Hematopoietic multipotent progenitor cell treated with erythropoietin and hydrocortisone succinate and interleukin-3 and kit ligand, for 4 days (in vitro differentiated cells): ENCODE measurements at regions not wholly inside any gene's neighbourhood (a gene's known extent, or its start where the extent isn't known, plus 50 kb on each side); places are given as distances from the start of the nearest gene placed in this dataset.
A peak's percentile ranks its signal among the peaks of the same experiment; 100 is the strongest.
"Not testable (repeated sequence)": the region's sequence is repeated elsewhere in the genome, so short reads cannot be mapped to it uniquely, and the experiment has no call there.

ENCODE experiments used
- DNase-seq: peaks from one replicate; pipeline ENCODE4 v3.0.0-alpha.2; 2015

DNA sequence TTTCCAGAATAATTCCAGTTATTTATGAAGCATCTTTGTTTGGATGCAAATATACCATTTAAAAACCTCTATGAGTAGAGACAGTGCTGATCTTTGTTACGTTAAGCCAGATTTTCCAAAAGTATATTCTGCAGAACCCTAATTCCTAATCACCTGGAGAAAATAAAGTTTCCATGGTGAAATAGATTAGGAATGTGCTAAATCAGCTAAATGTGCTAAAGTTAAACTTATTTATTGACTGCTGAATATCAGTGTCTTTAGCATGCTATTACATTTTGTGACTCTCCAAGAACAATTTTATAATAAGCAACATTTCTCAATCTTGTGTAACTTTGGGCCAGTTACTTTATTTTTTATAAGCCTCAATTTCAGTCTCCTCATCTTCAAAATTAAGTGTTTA is 196.3 kb upstream of the NFIA start:
- no peak for DNase-seq

DNA sequence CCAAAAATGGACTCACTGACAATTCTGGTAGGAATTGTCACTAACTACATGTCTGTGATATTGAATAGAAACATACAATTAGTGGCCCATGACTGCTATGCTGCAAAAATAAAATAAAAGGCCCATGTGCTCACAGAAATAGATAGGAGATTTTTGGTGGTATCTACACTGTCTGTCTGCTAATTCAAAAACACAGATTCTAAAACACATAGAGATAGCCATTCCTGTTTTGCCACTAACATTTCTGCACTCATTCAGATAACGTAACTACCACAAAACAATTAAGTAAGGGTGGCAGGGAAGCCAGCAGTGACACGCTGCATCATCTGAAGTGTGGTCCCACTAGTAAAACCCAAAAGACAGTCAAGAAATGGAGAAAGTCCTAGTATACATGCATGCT is 202.2 kb upstream of the NFIA start:
- DNase-seq, result peak; percentile 21

DNA sequence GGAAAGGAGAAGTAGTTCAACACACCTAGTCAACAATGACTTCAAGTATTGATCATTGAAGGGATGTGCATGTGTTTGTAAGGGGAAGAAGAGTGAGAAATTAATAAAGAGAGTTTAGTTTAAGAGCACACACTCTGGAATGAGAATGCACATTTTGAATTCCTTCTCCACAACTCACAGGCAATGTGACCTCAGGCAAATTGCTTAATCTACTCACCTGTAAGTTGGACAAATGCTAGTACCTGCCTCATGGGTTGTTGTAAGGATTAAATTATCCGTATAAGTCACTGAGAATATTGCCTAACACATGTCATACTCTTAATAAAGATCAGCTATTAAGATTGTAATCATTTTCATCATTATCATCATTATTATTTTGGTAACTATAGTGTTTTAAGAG is 204.0 kb upstream of the NFIA start:
- DNase-seq, result no peak

DNA sequence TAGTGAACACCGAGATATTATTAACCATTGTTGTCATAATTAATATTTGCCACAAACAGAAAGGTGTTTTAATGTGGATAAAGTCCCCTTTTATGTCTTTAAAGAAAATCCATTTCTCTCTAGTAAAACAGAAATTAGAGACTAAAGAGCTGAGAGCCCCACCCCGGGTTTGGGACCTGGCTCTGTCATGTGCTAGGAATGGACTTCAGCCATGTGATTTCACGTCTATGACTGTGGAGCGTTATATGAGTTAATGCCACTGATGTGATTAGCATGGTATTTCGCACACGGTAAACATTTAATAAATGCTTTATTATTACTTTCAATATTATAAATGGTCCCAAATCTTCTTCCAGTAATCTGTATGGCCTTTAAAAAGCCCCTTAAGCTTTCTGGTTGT is 205.0 kb upstream of the NFIA start:
- DNase-seq, result no peak

DNA sequence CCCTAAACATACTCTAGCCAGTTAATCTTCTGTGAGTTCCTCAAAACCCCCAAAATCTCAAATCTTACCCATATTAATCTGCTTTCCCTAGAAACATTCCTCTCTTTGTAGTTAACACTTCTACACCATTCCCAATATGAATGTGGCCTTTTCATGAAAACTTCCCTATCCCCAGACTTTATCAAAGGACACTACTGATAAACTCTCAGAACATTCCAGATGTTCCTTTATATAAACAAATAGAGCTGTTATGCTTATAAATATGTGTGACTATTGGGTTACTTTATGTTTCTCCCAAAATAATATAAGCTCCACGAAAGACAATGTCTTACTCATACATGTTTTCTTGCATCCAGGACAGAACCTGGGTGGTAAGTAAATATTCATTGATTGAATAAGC is 205.4 kb upstream of the NFIA start:
- DNase-seq, result no peak

DNA sequence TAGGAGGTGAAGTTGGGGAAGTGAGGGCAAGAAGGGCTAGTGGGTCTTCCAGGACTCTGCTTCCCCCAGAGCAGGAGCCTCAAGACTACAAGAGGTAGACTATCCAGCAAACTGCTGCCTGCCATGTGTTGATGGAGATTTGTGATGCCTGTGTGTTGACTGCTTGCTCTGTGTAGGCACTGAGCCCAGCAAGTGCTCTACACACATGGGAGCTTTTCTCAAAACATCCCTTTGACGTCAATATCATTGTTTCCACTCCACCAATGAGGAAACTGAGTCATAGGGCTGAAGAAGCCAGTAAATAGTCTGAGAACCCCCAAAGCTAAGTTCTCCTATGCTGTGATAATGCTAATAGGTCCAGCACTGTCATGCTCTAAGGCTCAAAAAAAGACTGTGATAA is 207.2 kb upstream of the NFIA start:
- no peak for DNase-seq

DNA sequence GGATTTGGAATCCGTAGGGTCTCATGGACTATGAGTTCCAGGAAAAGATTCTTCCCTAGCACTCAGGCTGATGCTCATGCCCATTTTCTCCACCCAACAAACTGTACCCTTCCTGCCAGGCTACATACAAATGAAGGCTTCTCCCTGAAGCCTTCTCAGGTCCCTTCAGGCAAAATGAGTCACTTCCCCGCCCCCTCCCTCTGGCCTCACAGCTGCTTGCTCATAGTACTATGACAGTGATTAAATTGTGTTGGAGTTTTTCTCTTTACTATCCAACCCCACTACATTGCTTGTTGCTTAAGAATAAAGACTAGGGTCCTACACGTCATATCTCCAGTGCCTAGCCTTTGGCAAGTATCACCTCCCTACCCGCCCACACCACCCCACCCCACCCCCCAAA is 207.6 kb upstream of the NFIA start:
- DNase-seq, result peak; percentile 30

DNA sequence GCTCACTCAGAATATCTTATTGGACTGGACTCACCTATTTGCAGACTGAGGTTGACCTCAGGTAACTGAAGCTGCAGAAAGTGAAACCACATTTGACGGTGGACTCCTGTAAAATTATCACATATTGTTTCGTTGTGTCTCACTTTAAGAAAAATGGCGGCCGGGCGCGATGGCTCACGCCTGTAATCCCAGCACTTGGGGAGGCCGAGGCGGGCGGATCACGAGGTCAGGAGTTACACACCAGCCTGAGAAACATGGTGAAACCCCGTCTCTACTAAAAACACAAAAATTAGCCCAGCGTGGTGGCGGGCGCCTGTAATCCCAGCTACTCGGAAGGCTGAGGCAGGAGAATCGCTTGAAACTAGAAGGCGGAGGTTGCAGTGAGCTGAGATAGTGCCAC is 209.0 kb upstream of the NFIA start:
- DNase-seq, result not testable (repeated sequence)

DNA sequence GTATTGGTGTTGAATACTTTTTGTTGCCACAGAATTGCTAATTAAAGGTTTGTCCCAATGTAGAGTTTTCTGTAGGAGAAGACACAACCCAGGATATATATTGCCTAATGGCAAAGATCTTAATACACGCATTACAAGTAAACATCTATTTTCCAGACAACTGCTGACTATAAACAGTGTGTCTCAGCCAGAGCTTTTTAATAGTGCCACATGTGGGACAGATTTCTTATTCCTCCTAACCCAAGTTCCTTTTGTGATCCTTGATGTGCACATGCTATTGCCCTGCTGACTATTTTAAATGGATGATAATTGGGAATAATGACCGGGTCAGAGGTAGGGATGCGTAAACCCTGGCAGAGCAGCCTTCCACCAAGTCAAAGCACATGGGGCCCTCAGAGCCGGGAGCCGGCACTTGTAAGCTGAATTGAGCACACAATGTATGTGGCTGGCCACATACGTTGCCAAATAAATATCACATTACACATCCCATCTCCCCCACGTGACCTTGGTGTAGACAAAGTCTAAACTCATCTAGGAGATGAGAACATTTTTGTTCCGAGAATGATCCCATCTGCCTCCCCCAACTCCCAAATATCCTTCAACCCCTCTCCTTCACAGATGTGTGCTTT is 209.8 kb upstream of the NFIA start:
- no peak for DNase-seq

DNA sequence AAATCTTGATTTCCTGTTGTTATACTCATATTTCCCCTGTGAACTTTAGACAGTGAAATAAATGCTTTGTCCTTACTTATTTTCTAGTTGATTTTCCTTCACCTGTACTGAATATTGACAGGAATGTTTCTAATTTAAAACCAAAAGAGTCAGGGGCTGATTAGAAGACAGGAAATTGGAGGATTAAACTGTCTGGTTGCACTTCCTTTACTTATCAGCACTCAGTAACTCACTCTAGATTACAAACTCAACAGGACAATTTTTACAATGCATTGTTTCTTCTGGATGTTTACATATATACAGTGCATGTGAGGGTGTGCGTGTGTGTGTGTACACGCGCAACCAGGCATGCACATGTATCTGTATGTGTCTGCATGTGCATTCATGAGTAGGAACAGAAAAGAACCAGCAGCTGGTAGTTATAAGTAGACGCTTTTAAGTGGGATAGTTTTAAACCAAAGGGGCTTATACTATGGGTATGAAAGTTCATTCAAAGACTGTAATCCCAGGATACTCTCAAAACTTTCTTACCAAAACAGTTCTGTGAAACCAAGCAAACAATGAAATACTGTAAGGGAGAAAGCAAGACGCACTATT is 212.0 kb upstream of the NFIA start:
- DNase-seq, result no peak

DNA sequence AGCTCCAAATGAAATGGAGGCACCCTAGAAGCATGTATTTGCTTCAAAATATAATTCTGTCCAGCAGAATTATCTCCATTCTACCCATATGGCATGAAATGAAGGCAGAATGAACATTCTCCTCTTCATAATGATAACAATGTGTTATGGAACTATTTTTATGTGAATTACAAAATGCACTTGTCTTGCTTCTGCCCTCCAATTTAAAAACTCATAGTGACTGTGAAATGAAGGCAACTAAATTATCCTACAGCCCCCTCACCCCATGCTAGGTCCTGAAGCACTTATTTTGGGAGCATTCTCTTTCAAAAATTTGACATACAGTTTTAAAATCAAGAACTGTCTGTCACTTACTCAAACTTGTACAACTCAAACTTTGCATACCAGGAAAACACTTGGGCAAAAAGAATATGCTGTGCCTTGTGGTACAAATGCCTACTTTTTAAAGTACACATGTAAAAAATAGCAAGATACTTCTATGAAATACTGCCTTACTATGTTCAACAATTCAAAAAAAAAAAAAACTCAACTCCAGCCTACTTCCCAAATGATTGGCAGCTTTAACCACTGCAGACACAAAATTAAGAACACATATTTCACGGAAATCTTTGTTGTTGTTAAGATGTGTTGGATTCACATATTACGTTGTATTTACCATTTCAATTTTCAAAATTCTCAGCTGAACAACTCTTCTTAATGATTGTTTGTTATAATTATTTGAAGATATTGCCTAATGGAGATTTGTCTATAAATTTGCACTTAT is 213.3 kb upstream of the NFIA start:
- DNase-seq, result no peak

DNA sequence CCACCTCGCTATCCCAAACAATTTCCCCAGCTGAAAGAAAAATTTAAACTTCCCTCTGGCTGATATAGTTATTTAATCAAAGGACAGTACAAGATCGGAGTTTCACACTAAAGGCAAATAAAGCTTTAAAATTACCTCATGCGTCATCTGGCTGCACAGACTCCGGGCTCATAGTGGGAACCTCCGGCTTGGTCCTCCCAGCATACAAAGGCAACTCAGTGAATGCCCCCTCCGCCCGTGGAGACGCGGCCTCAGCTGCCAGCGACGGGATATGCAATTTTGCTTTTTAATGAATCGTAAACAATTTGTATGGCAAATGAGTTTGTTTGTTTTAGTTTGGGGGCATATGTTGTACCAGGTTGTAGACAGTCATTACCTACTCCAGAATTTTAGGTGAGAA is 214.6 kb upstream of the NFIA start:
- no peak for DNase-seq

DNA sequence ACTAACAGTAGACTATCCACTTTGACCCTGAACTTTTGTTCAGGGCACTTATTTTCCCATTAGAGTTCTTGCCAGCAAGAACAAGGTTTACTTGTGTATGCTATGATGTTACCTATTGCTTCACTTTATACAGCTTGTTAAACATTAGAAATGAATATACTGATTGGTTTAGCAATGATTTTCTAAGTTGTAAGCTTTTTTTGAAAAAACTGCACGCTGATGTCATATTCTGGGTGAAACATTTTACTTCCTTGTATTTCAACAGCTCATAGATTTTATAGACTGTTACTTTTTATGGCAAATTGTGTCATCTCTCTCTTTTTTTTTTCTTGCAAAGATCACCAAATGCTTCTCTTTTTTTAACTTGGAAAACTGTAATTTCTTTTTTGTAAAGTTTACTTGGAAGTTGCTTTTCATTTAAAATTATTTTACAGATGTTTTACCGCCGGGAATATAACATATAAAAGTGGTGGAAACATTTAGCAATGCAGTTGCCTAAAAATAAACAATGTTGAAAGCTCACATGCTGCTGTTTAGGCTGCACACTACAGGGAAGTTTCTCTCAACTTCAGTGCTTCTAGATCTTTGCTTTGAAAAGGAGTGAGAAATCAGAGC is 215.3 kb upstream of the NFIA start:
- DNase-seq, result peak; percentile 21

DNA sequence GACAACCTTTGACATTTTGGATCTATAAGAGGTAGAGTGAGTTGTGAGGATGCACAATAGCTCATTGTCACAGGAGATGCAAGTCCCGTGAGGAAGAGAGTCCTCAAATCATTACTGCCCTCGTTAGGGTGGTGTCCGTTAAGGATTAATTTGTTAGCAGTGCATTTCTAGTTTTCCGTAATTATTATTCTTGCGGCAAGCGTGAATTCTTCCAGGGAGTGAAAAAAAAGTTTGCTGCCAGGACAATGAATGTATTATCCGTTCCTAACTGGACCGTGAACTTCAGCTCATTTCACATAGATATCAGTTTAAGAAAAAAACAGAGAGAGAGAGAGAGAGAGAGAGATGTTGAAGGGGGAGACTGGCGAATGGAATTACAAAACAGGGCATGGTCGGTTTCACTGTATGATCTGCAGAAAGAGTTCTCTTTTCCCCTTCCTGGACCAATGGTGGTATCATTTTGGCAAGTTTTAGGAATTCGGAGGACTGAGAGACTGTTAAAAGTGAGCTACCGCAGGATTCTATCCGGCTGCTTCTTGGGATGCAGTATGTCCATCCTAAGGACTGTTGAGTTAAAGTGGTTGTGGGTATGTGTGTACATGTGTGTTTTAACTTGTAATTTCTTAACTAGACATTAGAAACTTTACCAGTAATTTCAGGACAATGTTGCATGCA is 216.0 kb upstream of the NFIA start:
- no peak for DNase-seq

DNA sequence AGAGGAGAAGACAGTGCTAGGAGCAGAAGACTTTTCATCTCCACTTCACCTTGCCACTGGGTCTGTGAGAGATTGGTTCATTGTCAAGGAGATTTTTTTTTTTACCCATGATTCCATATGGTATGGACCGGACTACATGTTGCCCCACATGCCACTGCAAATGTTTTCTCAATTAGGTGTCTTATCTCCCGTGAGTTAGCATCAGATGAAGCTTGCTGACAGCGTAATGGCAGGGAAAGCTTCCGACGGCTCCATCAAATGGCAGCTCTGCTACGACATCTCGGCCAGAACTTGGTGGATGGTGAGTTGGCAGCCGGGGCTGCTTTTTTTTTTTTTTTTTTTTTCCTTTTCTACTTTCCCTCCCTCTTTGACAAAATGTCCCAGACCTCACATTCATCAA is 217.2 kb upstream of the NFIA start:
- DNase-seq, result no peak

DNA sequence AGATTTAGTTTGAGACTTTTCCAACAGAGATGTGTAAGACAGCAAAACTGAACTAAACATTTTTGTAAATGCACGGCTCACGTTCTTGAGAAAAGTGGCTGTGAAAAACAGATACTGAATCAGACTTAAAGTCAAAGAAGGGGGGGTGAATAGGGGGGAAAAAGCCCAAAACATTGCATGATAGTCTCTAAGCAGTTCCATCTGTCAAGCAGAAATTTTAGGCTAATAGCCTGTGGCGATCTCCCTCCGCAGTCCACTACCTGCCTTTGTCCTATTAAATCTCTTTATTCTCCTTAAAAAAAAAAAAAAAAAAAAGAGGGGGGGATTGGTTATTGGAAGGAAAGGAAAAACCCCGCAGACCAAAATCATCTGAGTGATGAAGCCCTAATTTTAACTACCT is 217.6 kb upstream of the NFIA start:
- no peak for DNase-seq

DNA sequence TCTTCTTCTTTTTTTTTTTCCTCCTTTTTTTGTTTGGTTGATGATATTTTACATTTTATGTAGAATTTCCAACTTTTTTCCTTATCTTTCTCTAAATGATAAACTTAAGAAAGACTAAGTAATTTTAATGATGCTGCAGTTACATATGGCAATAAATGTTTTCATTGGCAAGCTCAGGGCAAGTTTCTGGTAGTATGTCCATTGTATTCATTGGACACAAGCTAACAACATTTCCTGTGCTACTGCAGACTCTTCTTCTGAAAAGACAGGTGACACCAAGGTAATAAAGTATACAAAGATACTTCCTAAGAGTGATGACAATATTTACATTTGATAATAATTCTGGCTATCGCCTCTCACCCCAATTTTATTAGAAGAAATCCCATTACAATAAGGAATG is 219.2 kb upstream of the NFIA start:
- DNase-seq, result no peak

DNA sequence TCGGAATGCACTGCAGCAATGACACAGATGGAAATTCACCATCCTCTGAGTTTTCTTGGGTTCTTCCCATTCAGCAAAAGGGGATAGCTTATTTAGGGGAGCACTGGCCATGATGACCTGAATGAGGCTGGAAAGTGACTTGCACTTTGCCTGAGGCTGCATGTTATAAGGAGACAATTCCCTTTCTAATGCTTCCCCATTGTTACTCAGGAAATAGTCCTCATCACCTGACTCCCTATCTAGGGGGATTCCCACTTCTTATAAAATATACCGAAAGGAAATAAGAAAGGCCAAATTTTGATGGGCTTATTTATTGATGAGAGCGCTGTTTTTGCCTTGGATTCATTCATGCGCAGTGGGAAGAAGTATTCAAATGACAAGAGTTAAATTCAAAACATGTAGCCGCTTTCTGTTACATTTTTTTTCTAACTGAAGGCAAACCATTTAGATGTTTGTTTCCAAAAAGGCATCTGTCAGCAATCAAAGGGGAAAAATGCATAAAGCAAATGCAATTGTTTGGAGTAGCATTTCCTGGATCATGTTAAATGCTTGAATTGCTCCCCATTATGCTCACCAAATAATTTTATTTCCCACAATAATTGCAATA is 220.3 kb upstream of the NFIA start:
- no peak for DNase-seq

DNA sequence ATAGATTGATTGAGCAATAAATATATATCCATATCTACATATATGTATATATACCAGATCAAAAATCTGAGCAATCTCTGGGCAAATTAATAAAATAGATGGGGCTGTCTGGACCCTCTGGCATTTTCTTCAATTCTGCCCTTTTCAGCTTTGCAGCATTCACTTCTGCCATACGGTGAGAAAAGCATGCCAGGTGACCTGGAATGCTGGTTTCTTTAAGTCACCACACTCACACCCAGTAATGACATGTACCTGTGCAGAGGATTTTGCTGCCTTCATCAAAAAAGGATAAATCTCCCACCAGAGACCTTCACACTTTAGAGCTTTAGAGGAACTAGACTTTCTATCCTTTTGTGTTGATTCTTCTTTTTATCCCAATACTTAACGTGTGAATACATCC is 223.2 kb upstream of the NFIA start:
- no peak for DNase-seq

DNA sequence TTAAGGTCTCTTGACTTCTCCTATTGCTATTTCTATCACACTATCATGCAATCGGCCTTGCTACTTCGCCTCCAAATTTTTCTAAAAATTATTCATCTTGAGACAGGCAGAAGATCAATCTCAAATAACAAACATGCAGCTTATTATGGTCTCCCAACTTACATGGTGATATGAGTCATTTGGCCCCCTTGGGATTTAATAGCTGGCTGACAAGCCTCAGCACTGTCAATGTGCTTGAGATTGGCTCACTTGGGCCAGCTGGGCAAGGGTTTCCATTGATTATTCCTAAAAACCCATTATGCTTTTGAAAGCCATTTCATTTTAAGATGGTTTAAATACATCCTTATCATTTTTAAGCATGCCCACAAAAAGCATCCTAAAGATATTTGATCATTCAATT is 224.5 kb upstream of the NFIA start:
- no peak for DNase-seq

DNA sequence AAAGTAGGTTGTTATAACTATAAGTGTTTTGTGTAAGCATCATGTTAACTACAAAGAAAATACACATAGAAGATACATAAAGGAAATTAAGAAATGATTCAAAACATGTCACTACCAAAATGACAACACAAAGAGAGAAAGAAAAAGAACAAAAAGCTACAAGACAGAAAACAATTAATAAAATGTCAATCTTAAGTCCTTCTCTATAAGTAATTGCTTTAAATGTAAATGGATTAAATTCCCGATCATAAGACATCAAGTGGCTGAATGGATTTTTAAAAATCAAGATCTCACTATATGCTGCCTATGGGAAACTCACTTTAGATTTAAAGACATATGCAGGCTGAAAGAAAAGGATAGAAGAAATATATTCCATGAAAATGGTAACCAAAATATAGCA is 232.3 kb upstream of the NFIA start:
- no peak for DNase-seq

DNA sequence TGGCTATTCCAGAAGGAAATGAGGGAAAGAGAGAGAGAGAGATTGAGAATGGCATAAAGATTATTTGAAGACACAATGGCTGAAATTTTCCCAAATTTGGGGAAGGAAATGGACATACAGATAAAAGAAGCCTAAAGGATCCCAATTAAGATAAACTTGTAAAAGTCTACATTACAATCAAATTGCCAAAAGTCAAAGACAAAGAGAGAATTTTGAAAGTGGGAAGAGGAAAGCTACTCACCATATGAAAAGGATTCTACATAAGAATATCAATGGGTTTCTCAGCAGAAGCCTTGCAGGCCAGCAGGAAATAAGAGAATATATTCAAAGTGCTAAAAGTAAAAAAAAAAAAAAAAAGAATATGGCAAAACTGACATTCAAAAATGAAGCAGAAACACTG is 233.0 kb upstream of the NFIA start:
- no peak for DNase-seq

DNA sequence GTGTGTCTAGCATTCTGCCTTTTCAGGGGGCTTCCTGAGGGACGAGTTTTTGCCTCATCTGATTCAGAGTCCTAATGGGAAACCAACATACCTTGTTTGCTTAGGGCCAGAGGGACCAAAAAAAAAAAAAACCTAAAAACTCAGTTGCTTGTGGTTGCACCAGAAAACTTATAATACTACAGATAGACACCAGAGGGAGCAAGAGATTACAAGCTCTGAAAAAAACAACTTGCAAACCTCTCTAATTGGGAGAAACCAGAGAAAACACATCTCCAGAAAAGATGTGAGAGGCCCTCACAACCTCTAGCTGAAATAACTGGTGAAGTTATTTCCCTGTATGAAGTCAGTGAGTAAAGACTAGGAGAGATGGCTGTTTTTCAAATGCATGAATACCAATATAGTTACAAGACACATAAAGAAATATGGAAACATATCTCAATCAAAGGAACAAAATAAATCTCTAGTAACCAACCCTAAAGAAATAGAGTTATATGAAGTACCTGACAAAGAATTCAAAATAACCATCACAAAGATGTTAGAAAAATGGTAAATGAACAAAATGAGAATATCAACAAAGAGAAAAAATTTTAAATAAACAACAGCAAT is 233.7 kb upstream of the NFIA start:
- peak; percentile 81 for DNase-seq
